Keratinocyte (primary cell): ENCODE measurements at regions not wholly inside any gene's neighbourhood (a gene's known extent, or its start where the extent isn't known, plus 50 kb on each side); places are given as distances from the start of the nearest gene placed in this dataset.

Source experiments
- DNase-seq: peaks from one replicate; pipeline ENCODE4 v3.0.0-alpha.2; 2011; ENCODE audit warnings: low read depth, missing footprints, low spot score
- FAIRE-seq: peaks from 2 replicates; lab custom pipeline; 2011; peaks lifted over from hg19 to GRCh38; lab: Jason Lieb, UNC
- H2AFZ ChIP-seq: 2 replicates; pipeline ENCODE4 v1.6.0; 2012; ENCODE audit warnings: low read length, control low read depth, inconsistent platforms; ENCODE audit not compliant: control insufficient read depth
- H3K27ac ChIP-seq: 2 replicates; pipeline ENCODE4 v1.5.1; 2011; ENCODE audit warnings: low read length; ENCODE audit not compliant: control insufficient read depth, insufficient read depth
- H3K27me3 ChIP-seq: 3 replicates; pipeline ENCODE4 v1.6.0; 2011; ENCODE audit warnings: low read length; ENCODE audit not compliant: control insufficient read depth, insufficient read depth; ENCODE audit errors: extremely low read depth
- H3K36me3 ChIP-seq, 2 experiments: 2 replicates in 1 of 2; 3 replicates in 1 of 2; pipeline ENCODE4 v1.5.1; 2011; ENCODE audit warnings: low read length in 2 of 2, mild to moderate bottlenecking in 1 of 2; ENCODE audit not compliant: control insufficient read depth in 2 of 2, insufficient read depth in 2 of 2; ENCODE audit errors: extremely low read depth in 1 of 2
- H3K4me1 ChIP-seq: 3 replicates; pipeline ENCODE4 v1.5.1; 2011; ENCODE audit warnings: low read length; ENCODE audit not compliant: control insufficient read depth, insufficient read depth; ENCODE audit errors: extremely low read depth
- H3K4me2 ChIP-seq: 3 replicates; pipeline ENCODE4 v1.6.0; 2011; ENCODE audit warnings: low read depth, low read length; ENCODE audit not compliant: control insufficient read depth, insufficient read depth; ENCODE audit errors: extremely low read depth
- H3K4me3 ChIP-seq, 3 experiments: fragments of 200-600 bp in 1 of 3; sonication (generic) in 1 of 3; 2 replicates in 2 of 3; 3 replicates in 1 of 3; pipeline ENCODE4 v1.5.1; 2011 to 2016; ENCODE audit warnings: low read length in 3 of 3, mild to moderate bottlenecking in 3 of 3, control low read depth in 2 of 3, inconsistent platforms in 1 of 3, low read depth in 1 of 3, mixed read lengths in 1 of 3, mixed run types in 1 of 3, moderate library complexity in 1 of 3; ENCODE audit not compliant: control insufficient read depth in 2 of 3, insufficient read depth in 2 of 3; ENCODE audit errors: extremely low read depth in 1 of 3
- H3K79me2 ChIP-seq: 2 replicates; pipeline ENCODE4 v1.6.0; 2012; ENCODE audit warnings: low read length; ENCODE audit not compliant: control insufficient read depth, insufficient read depth
- H3K9ac ChIP-seq: 3 replicates; pipeline ENCODE4 v1.6.0; 2011; ENCODE audit warnings: low read length; ENCODE audit not compliant: control insufficient read depth, insufficient read depth; ENCODE audit errors: extremely low read depth
- H3K9me1 ChIP-seq: 3 replicates; pipeline ENCODE4 v1.6.0; 2011; ENCODE audit warnings: low read length; ENCODE audit not compliant: control insufficient read depth, insufficient read depth; ENCODE audit errors: extremely low read depth
- H3K9me3 ChIP-seq: 2 replicates; pipeline ENCODE4 v1.5.1; 2012; ENCODE audit warnings: low read depth, low read length; ENCODE audit not compliant: control insufficient read depth
- H4K20me1 ChIP-seq: 3 replicates; pipeline ENCODE4 v1.6.0; 2011; ENCODE audit warnings: low read length; ENCODE audit not compliant: control insufficient read depth, insufficient read depth; ENCODE audit errors: extremely low read depth
- CTCF ChIP-seq, 3 experiments: IDR thresholded peaks in 1 of 3; conservative IDR thresholded peaks in 1 of 3; optimal IDR thresholded peaks in 1 of 3; 2 replicates in 2 of 3; 3 replicates in 1 of 3; pipeline versions ENCODE3 to v1.5.1; 2011; ENCODE audit warnings: low read length in 3 of 3, mild to moderate bottlenecking in 3 of 3, moderate library complexity in 2 of 3, control low read depth in 1 of 3, inconsistent platforms in 1 of 3; ENCODE audit not compliant: insufficient read depth in 2 of 3; ENCODE audit errors: extremely low read depth in 1 of 3
- EZH2 ChIP-seq: IDR thresholded peaks from one replicate; pipeline ENCODE4 v1.6.1; 2012; ENCODE audit warnings: inconsistent platforms, mild to moderate bottlenecking, low read length, moderate library complexity
- dilution Hi-C: fragments of 300-500 bp; cut with MboI; formaldehyde crosslinking; loops from one replicate; pipeline ENCODE4 v1.7.0; 2020; ENCODE audit warnings: low sequenced_read_pairs; ENCODE audit not compliant: extremely low pct_ligation_motif_present

- Histone ChIP-seq H3K36me3 (no peaks in the 10 kb centered on the region), H3K4me2 (no peak overlapping the region), H3K9ac (no peak overlapping the region), H3K4me1 (no peaks in the 10 kb centered on the region), H4K20me1 (no peaks in the 10 kb centered on the region), H3K9me3 (no peaks in the 10 kb centered on the region), H2AFZ (no peak overlapping the region), H3K9me1 (no peaks in the 10 kb centered on the region), H3K27me3 (no peaks in the 10 kb centered on the region), H3K4me3 (no peak overlapping the region), H3K79me2 (no peaks in the 10 kb centered on the region), H3K27ac (no peak overlapping the region)
- dilution Hi-C loops = no loop called here
- TF ChIP-seq EZH2 (no peak), CTCF (optimal IDR thresholded peaks at IDR 0.05 in 1 of 3, IDR thresholded peaks at IDR 0.05 in 1 of 3, conservative IDR thresholded peaks at IDR 0.05 in 1 of 3; ENCODE audit: extremely low read depth in 1 of 3, insufficient read depth in 2 of 3, low read length in 3 of 3) (no peak)
- no peak for DNase-seq
- no peak for FAIRE-seq
Observed at GRCh38 chr15:92705764-92706163, 50.2 kb upstream of the FAM174B start.

DNA sequence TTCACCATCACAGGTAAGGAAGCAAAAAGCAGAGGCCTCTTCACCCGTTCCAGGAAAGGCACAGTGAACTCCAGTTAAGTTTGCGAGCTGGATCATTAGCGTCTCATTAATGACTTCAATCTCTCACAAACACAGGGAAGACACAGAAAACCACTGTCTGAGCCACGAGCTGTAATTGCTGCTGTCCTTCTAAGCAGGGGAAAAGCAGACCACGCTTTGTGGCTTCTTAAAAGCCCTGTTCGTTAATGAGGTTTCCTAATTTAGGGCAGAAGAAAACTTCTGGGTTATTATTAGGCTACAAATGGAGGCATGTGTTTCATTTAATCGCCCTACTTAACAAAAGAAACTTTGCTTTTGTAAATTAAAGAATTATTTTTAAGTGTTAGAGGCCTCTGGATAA is 50.6 kb upstream of the FAM174B start:
- no peak overlapping the region for H3K27ac ChIP-seq
- no peak overlapping the region for H3K4me2 ChIP-seq
- no peak for FAIRE-seq
- H3K9ac ChIP-seq = no peak overlapping the region
- H3K4me3 ChIP-seq = no peak overlapping the region
- dilution Hi-C loops = no loop called here
- H3K9me1 ChIP-seq = no peaks in the 10 kb centered on the region
- H3K27me3 ChIP-seq = no peaks in the 10 kb centered on the region
- no peak for TF ChIP-seq EZH2
- no peak for TF ChIP-seq CTCF (optimal IDR thresholded peaks at IDR 0.05 in 1 of 3, IDR thresholded peaks at IDR 0.05 in 1 of 3, conservative IDR thresholded peaks at IDR 0.05 in 1 of 3; ENCODE audit: extremely low read depth in 1 of 3, insufficient read depth in 2 of 3, low read length in 3 of 3)
- no peak for DNase-seq
- H3K9me3 ChIP-seq = no peaks in the 10 kb centered on the region
- no peaks in the 10 kb centered on the region for H3K79me2 ChIP-seq
- H2AFZ ChIP-seq = no peak overlapping the region
- no peaks in the 10 kb centered on the region for H4K20me1 ChIP-seq
- no peaks in the 10 kb centered on the region for H3K36me3 ChIP-seq
- H3K4me1 ChIP-seq = no peaks in the 10 kb centered on the region
